H1 (cell line): ENCODE measurements at regions not wholly inside any gene's neighbourhood (a gene's known extent, or its start where the extent isn't known, plus 50 kb on each side); places are given as distances from the start of the nearest gene placed in this dataset.

Experiments
- CTCF ChIA-PET: fragments of 300-600 bp; sonication (Branson Sonifier 250); formaldehyde crosslinking; loops from one replicate; lab custom pipeline; 2021; ENCODE audit not compliant: partially characterized antibody; lab: Charles Lee
- POLR2A ChIA-PET: fragments of 300-600 bp; sonication (Branson Sonifier 250); formaldehyde crosslinking; loops from one replicate; lab custom pipeline; 2021; ENCODE audit warnings: inconsistent platforms; ENCODE audit not compliant: partially characterized antibody; lab: Charles Lee
- DNase-seq, 2 experiments: peaks; one replicate each; pipeline versions ENCODE4 v3.0.0 to v3.0.0-alpha.2; 2010 to 2022; ENCODE audit warnings: low spot score in 2 of 2, low read depth in 1 of 2, mixed read lengths in 1 of 2
- FAIRE-seq: peaks from 2 replicates; lab custom pipeline; 2011; peaks lifted over from hg19 to GRCh38; lab: Jason Lieb, UNC
- H2AFZ ChIP-seq: 2 replicates; pipeline ENCODE4 v1.8.1; 2012; ENCODE audit warnings: low read length, inconsistent platforms
- H2AK5ac ChIP-seq: 2 replicates; pipeline ENCODE4 v1.6.1; 2013; ENCODE audit warnings: low read depth, low read length
- H2BK120ac ChIP-seq: replicated peaks from 2 replicates; pipeline ENCODE3; 2013; ENCODE audit warnings: low read depth, low read length, inconsistent platforms
- H2BK12ac ChIP-seq: 2 replicates; pipeline ENCODE4 v1.6.1; 2013; ENCODE audit warnings: low read depth, low read length
- H2BK15ac ChIP-seq: 2 replicates; pipeline ENCODE4 v1.6.1; 2013; ENCODE audit warnings: low read length
- H2BK20ac ChIP-seq: 2 replicates; pipeline ENCODE4 v1.6.1; 2013; ENCODE audit warnings: low read length
- H2BK5ac ChIP-seq: 2 replicates; pipeline ENCODE4 v1.6.1; 2013; ENCODE audit warnings: low read depth, low read length
- H3K14ac ChIP-seq: 2 replicates; pipeline ENCODE4 v1.6.1; 2013; ENCODE audit warnings: inconsistent platforms; ENCODE audit not compliant: insufficient read length
- H3K18ac ChIP-seq: 2 replicates; pipeline ENCODE4 v1.6.1; 2013; ENCODE audit warnings: low read length; ENCODE audit errors: extremely low read depth
- H3K23ac ChIP-seq: 2 replicates; pipeline ENCODE4 v1.6.1; 2013; ENCODE audit warnings: inconsistent platforms; ENCODE audit not compliant: insufficient read length
- H3K23me2 ChIP-seq: 2 replicates; pipeline ENCODE4 v1.6.1; 2013; ENCODE audit warnings: low read depth, low read length
- H3K27ac ChIP-seq: 2 replicates; pipeline ENCODE4 v1.6.1; 2011; ENCODE audit warnings: low read depth, low read length, inconsistent platforms
- H3K27me3 ChIP-seq, 4 experiments: replicated peaks in 1 of 4; 1 replicate in 1 of 4; 2 replicates in 3 of 4; pipeline versions ENCODE4 v1.6.1 to v1.8.1; 2011 to 2013; ENCODE audit warnings: low read length in 3 of 4, mild to moderate bottlenecking in 3 of 4, inconsistent platforms in 2 of 4, mixed read lengths in 2 of 4, moderate library complexity in 1 of 4; ENCODE audit not compliant: control insufficient read depth in 3 of 4, insufficient read depth in 3 of 4; ENCODE audit errors: extremely low read depth in 1 of 4
- H3K36me3 ChIP-seq, 4 experiments: 2 replicates each; pipeline versions ENCODE4 v1.6.1 to v1.8.1; 2011 to 2013; ENCODE audit warnings: mild to moderate bottlenecking in 4 of 4, low read length in 3 of 4, moderate library complexity in 2 of 4, control low read depth in 1 of 4, inconsistent platforms in 1 of 4; ENCODE audit not compliant: insufficient read depth in 4 of 4, control insufficient read depth in 2 of 4
- H3K4ac ChIP-seq: replicated peaks from 2 replicates; pipeline ENCODE3; 2013; ENCODE audit warnings: low read length, low read depth, mixed read lengths, inconsistent platforms; ENCODE audit not compliant: insufficient read length
- H3K4me1 ChIP-seq, 4 experiments: replicated peaks in 1 of 4; 1 replicate in 1 of 4; 2 replicates in 3 of 4; pipeline versions ENCODE4 v1.6.1 to v1.8.1; 2011 to 2013; ENCODE audit warnings: low read length in 3 of 4, inconsistent platforms in 2 of 4, mixed read lengths in 1 of 4; ENCODE audit not compliant: insufficient read depth in 4 of 4, control insufficient read depth in 3 of 4
- H3K4me2 ChIP-seq, 2 experiments: 2 replicates each; pipeline versions ENCODE4 v1.6.1 to v1.8.1; 2011 to 2013; ENCODE audit warnings: low read depth in 2 of 2, low read length in 2 of 2, control low read depth in 1 of 2, inconsistent platforms in 1 of 2, mild to moderate bottlenecking in 1 of 2; ENCODE audit not compliant: insufficient read depth in 1 of 2
- H3K4me3 ChIP-seq, 4 experiments: fragments of 200-600, 300-600 bp in 1 of 4; sonication (generic), shearing (Covaris generic), sonication (Bioruptor Twin) in 1 of 4; 2 replicates each; pipeline versions ENCODE4 v1.5.1 to v1.8.1; 2011 to 2016; ENCODE audit warnings: low read length in 4 of 4, low read depth in 3 of 4, control low read depth in 2 of 4, inconsistent platforms in 2 of 4, mild to moderate bottlenecking in 2 of 4, mixed read lengths in 1 of 4, moderate library complexity in 1 of 4; ENCODE audit not compliant: insufficient read depth in 2 of 4; ENCODE audit errors: extremely low read depth in 1 of 4
- H3K56ac ChIP-seq: replicated peaks from 2 replicates; pipeline ENCODE3; 2013; ENCODE audit warnings: low read depth, mild to moderate bottlenecking, mixed read lengths, low read length, inconsistent platforms; ENCODE audit not compliant: insufficient read length
- H3K79me1 ChIP-seq: 2 replicates; pipeline ENCODE4 v1.6.1; 2013; ENCODE audit warnings: low read depth, low read length, control low read depth
- H3K79me2 ChIP-seq, 2 experiments: 2 replicates each; pipeline versions ENCODE4 v1.6.1 to v1.8.1; 2012 to 2013; ENCODE audit warnings: low read length in 2 of 2, mild to moderate bottlenecking in 2 of 2, inconsistent platforms in 1 of 2; ENCODE audit not compliant: insufficient read depth in 2 of 2, control insufficient read depth in 1 of 2
- H3K9ac ChIP-seq, 4 experiments: replicated peaks in 1 of 4; 1 replicate in 1 of 4; 2 replicates in 3 of 4; pipeline versions ENCODE4 v1.6.1 to v1.8.1; 2011 to 2013; ENCODE audit warnings: low read depth in 3 of 4, low read length in 3 of 4, control low read depth in 2 of 4, mild to moderate bottlenecking in 2 of 4, moderate library complexity in 2 of 4, inconsistent platforms in 1 of 4; ENCODE audit errors: extremely low read depth in 1 of 4
- H3K9me3 ChIP-seq, 2 experiments: 2 replicates each; pipeline versions ENCODE4 v1.6.1 to v1.8.1; 2012 to 2013; ENCODE audit warnings: mild to moderate bottlenecking in 2 of 2, moderate library complexity in 2 of 2, control low read depth in 1 of 2, inconsistent platforms in 1 of 2, low read depth in 1 of 2, low read length in 1 of 2, mixed read lengths in 1 of 2; ENCODE audit not compliant: insufficient read depth in 2 of 2
- H4K20me1 ChIP-seq, 2 experiments: replicated peaks in 1 of 2; 2 replicates each; pipeline versions ENCODE3 to v1.8.1; 2011 to 2013; ENCODE audit warnings: inconsistent platforms in 2 of 2, low read length in 2 of 2, mild to moderate bottlenecking in 1 of 2; ENCODE audit not compliant: insufficient read depth in 2 of 2, control insufficient read depth in 1 of 2
- H4K5ac ChIP-seq: 2 replicates; pipeline ENCODE4 v1.6.1; 2013; ENCODE audit warnings: low read length, low read depth, mixed read lengths, inconsistent platforms; ENCODE audit not compliant: insufficient read length
- H4K8ac ChIP-seq: 2 replicates; pipeline ENCODE4 v1.8.0; 2013; ENCODE audit warnings: mild to moderate bottlenecking, moderate library complexity, low read length, inconsistent platforms; ENCODE audit not compliant: insufficient read depth; ENCODE audit errors: extremely low read depth
- H4K91ac ChIP-seq: replicated peaks from 2 replicates; pipeline ENCODE3; 2013; ENCODE audit warnings: low read length, mixed read lengths, inconsistent platforms; ENCODE audit not compliant: insufficient read length
- BRCA1 ChIP-seq: IDR thresholded peaks from 2 replicates; pipeline ENCODE4 v1.6.1; 2012; ENCODE audit warnings: low read depth, low read length, improper control_type of control experiment
- FOSL1 ChIP-seq: IDR thresholded peaks from 2 replicates; pipeline ENCODE4 v1.6.1; 2011; ENCODE audit warnings: mild to moderate bottlenecking, low read depth, low read length, moderate library complexity; ENCODE audit not compliant: insufficient read depth
- GABPA ChIP-seq: IDR thresholded peaks from 2 replicates; pipeline ENCODE4 v1.6.1; 2011; ENCODE audit warnings: mild to moderate bottlenecking, low read length, moderate library complexity, borderline replicate concordance; ENCODE audit not compliant: insufficient read depth
- MAX ChIP-seq: IDR thresholded peaks from 2 replicates; pipeline ENCODE4 v1.6.1; 2012; ENCODE audit warnings: inconsistent platforms
- PHF8 ChIP-seq: fragments of 200-600 bp; sonication (generic); conservative IDR thresholded peaks from 2 replicates; pipeline ENCODE4 v1.7.1; 2012; ENCODE audit warnings: low read depth, mild to moderate bottlenecking, inconsistent platforms, low read length, moderate library complexity
- RNF2 ChIP-seq: fragments of 200-900, 300-1000 bp; sonication (generic); IDR thresholded peaks from 2 replicates; pipeline ENCODE4 v1.7.1; 2016; ENCODE audit warnings: borderline replicate concordance, low read depth, mild to moderate bottlenecking, antibody characterized with exemption, low read length; ENCODE audit not compliant: poor library complexity, severe bottlenecking; ENCODE audit errors: missing control alignments
- SAP30 ChIP-seq: fragments of 300-600 bp; sonication (generic); IDR thresholded peaks from 2 replicates; pipeline ENCODE4 v1.7.1; 2012; ENCODE audit warnings: low read length, moderate library complexity, mild to moderate bottlenecking, inconsistent platforms; ENCODE audit not compliant: insufficient read depth, insufficient replicate concordance
- SIRT6 ChIP-seq: IDR thresholded peaks from one replicate; pipeline ENCODE4 v1.7.1; 2012; ENCODE audit warnings: low read length, inconsistent platforms
- SUZ12 ChIP-seq: fragments of 200-600 bp; sonication (generic); IDR thresholded peaks from 2 replicates; pipeline ENCODE4 v1.6.1; 2012; ENCODE audit warnings: mild to moderate bottlenecking, inconsistent platforms, low read length, moderate library complexity, mixed read lengths
- YY1 ChIP-seq: IDR thresholded peaks from 2 replicates; pipeline ENCODE4 v1.6.1; 2011; ENCODE audit warnings: low read depth, mild to moderate bottlenecking, low read length
- WGBS, 2 experiments: shearing (Covaris generic) in 1 of 2; methylation state at CpG; one replicate each; pipeline versions ENCODE4 v1.1.6 to v1.1.7; 2013 to 2015; ENCODE audit warnings: low lambda C conversion rate in 2 of 2, mixed read lengths in 2 of 2, inconsistent platforms in 1 of 2, low coverage in 1 of 2, missing lambda C conversion rate in 1 of 2; ENCODE audit not compliant: insufficient replicate concordance in 2 of 2, insufficient coverage in 1 of 2, insufficient read length in 1 of 2; ENCODE audit errors: extremely low coverage in 1 of 2, missing lambda C conversion rate in 1 of 2; 5-methylcytosine and 5-hydroxymethylcytosine counted together

- 94% methylated on average over 1 of the region's 1 CpG; no CpG with 5 or more reads in 1 of the 2 experiments for WGBS, 2 experiments
- CTCF ChIA-PET, result interaction anchor here (0.8 kb wide), 1 partner anchor 23 kb away, joined by 3 read pairs; no protein-coding TSS in a partner anchor
- H3K18ac ChIP-seq, result no peak overlapping the region
- no peak overlapping the region for H3K14ac ChIP-seq
- H3K4me3 ChIP-seq, result no peak overlapping the region
- H2BK120ac ChIP-seq, result no peak overlapping the region
- H4K8ac ChIP-seq, result no peak overlapping the region
- peaks cover 0 to 1% (median 0%) of the 10 kb centered on the region in 4 experiments; a peak in 1 of 7 replicates for H3K27me3 ChIP-seq
- H3K23ac ChIP-seq, result no peak overlapping the region
- H4K20me1 ChIP-seq, result no peaks in the 10 kb centered on the region
- H3K36me3 ChIP-seq, result peaks cover 0 to 3% (median 0%) of the 10 kb centered on the region in 4 experiments; a peak in 1 of 8 replicates
- H2AK5ac ChIP-seq, result no peak overlapping the region
- H4K5ac ChIP-seq, result no peak overlapping the region
- TF ChIP-seq YY1 (no peak), SUZ12 (no peak), MAX (no peak), BRCA1 (no peak), SAP30 (no peak), PHF8 (no peak), GABPA (no peak), FOSL1 (no peak), SIRT6 (no peak), RNF2 (no peak)
- FAIRE-seq, result no peak
- H2BK20ac ChIP-seq, result no peak overlapping the region
- no peak overlapping the region for H2BK15ac ChIP-seq
- no peaks in the 10 kb centered on the region for H3K4me1 ChIP-seq
- H3K4ac ChIP-seq, result no peak overlapping the region
- H2BK12ac ChIP-seq, result no peak overlapping the region
- no peak overlapping the region for H3K4me2 ChIP-seq
- POLR2A ChIA-PET, result no interaction called here
- H3K9me3 ChIP-seq, result peaks cover 8 to 16% of the 10 kb centered on the region in 2 experiments; a peak in 3 of 4 replicates
- H2AFZ ChIP-seq, result no peak overlapping the region
- no peak overlapping the region for H4K91ac ChIP-seq
- H3K27ac ChIP-seq, result no peak overlapping the region
- no peak overlapping the region for H2BK5ac ChIP-seq
- H3K23me2 ChIP-seq, result no peaks in the 10 kb centered on the region
- no peak for DNase-seq
- H3K56ac ChIP-seq, result no peak overlapping the region
- no peaks in the 10 kb centered on the region for H3K79me1 ChIP-seq
- H3K79me2 ChIP-seq, result no peaks in the 10 kb centered on the region
- no peak overlapping the region for H3K9ac ChIP-seq
Observed at GRCh38 chr1:213362598-213362997, 311.6 kb downstream of the RPS6KC1 start.
